HUES64 (cell line): ENCODE measurements at regions not wholly inside any gene's neighbourhood (a gene's known extent, or its start where the extent isn't known, plus 50 kb on each side); places are given as distances from the start of the nearest gene placed in this dataset.

Source experiments
- H3K27ac ChIP-seq: 2 replicates; pipeline ENCODE4 v1.7.0; 2013; ENCODE audit warnings: low read depth, low read length, inconsistent platforms
- H3K27me3 ChIP-seq: 2 replicates; pipeline ENCODE4 v1.6.1; 2013; ENCODE audit warnings: mild to moderate bottlenecking, low read length; ENCODE audit not compliant: insufficient read depth
- H3K36me3 ChIP-seq: 2 replicates; pipeline ENCODE4 v1.6.1; 2013; ENCODE audit warnings: mild to moderate bottlenecking, low read length; ENCODE audit not compliant: insufficient read depth
- H3K4me1 ChIP-seq: 2 replicates; pipeline ENCODE4 v1.6.1; 2013; ENCODE audit warnings: mild to moderate bottlenecking, low read length, moderate library complexity; ENCODE audit not compliant: insufficient read depth
- H3K4me3 ChIP-seq: 2 replicates; pipeline ENCODE4 v1.5.1; 2013; ENCODE audit warnings: mild to moderate bottlenecking, low read length, moderate library complexity
- H3K9ac ChIP-seq: 2 replicates; pipeline ENCODE4 v1.6.1; 2013; ENCODE audit warnings: mild to moderate bottlenecking, low read depth, low read length
- H3K9me3 ChIP-seq: 2 replicates; pipeline ENCODE4 v1.6.1; 2013; ENCODE audit warnings: low read depth, low read length; ENCODE audit not compliant: insufficient read depth
- WGBS: fragments of 150-250, 120-280 bp; methylation state at CpG from one replicate; pipeline ENCODE4 v1.1.7; 2013; ENCODE audit warnings: missing lambda C conversion rate; 5-methylcytosine and 5-hydroxymethylcytosine counted together

- WGBS = 97% methylated on average over 2 of the region's 2 CpGs
- H3K36me3 ChIP-seq = no peaks in the 10 kb centered on the region
- H3K27ac ChIP-seq = no peak overlapping the region
Measured at GRCh38 chr1:166470014-166470413, 303.2 kb upstream of the FAM78B start.

GRCh38 chr1:166470441-166470840, 303.6 kb upstream of the FAM78B start:
- Histone ChIP-seq H3K36me3 (no peaks in the 10 kb centered on the region), H3K4me1 (peaks cover 3% of the 10 kb centered on the region; the same call in 1 of the 2 replicates), H3K27me3 (no peaks in the 10 kb centered on the region), H3K9me3 (no peaks in the 10 kb centered on the region), H3K4me3 (no peak overlapping the region), H3K27ac (no peak overlapping the region), H3K9ac (no peak overlapping the region)
- 86% methylated on average over 2 of the region's 2 CpGs for WGBS

More at GRCh38 chr1:166470014-166470413, 303.2 kb upstream of the FAM78B start:
- Histone ChIP-seq H3K27me3 (no peaks in the 10 kb centered on the region), H3K9me3 (peaks cover under 1% of the 10 kb centered on the region; the same call in 1 of the 2 replicates), H3K4me3 (no peak overlapping the region), H3K4me1 (peaks cover 3% of the 10 kb centered on the region; the same call in 1 of the 2 replicates), H3K9ac (no peak overlapping the region)

DNA sequence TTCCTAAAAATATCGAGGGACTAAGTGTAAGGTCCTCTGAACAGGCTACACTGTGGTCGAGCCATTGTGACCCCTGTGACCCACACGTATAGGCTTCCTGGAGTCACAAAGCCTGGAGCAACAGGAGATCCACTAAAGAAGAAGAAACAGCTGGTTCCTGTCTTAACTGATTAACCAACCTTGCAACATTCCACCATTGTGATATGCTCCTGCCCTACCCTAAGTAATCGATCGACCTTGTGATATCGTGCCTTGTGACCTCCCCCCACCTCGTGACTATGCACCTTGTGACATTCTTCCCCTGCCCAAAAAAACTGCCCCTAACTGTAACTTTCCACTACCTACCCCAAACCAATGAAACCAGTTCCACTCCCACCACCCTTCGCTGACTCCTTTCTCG, 304.6 kb upstream of the FAM78B start:
- H3K36me3 ChIP-seq = no peaks in the 10 kb centered on the region
- no peaks in the 10 kb centered on the region for H3K27me3 ChIP-seq
- H3K9ac ChIP-seq = no peak overlapping the region
- WGBS = 89% methylated on average over 9 of the region's 9 CpGs
- H3K27ac ChIP-seq = no peak overlapping the region
- no peaks in the 10 kb centered on the region for H3K9me3 ChIP-seq
- H3K4me3 ChIP-seq = no peak overlapping the region
- H3K4me1 ChIP-seq = peaks cover 3% of the 10 kb centered on the region; the same call in 1 of the 2 replicates

GRCh38 chr1:166479052-166479631, 312.3 kb upstream of the FAM78B start:
- Histone ChIP-seq H3K4me3 (no peak overlapping the region), H3K27me3 (no peaks in the 10 kb centered on the region), H3K27ac (no peak overlapping the region), H3K9me3 (no peaks in the 10 kb centered on the region), H3K9ac (no peak overlapping the region), H3K36me3 (no peaks in the 10 kb centered on the region), H3K4me1 (no peaks in the 10 kb centered on the region; the same call in 1 of the 2 replicates)
- WGBS = 0% methylated on average over 1 of the region's 2 CpGs

DNA sequence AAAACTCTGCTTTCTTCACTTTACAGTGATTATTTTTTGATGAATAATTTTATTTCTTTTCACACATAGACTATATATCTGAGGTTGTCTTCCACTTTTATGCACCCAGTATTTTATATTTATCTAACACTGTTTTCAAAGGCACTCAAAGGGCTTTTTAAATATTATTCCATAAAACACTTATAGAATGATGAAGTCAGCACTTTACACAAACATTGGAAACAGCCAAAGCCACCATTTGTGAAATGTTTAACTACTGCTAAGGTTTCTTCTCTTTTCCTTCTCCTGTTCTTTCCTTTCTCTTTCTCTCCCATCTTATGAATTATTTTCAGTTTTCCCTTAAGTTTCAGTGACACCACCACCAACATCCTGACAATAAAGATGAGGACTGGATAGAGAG, 317.7 kb upstream of the FAM78B start:
- Histone ChIP-seq H3K4me1 (no peaks in the 10 kb centered on the region; the same call in 1 of the 2 replicates), H3K4me3 (no peak overlapping the region), H3K9ac (no peak overlapping the region)

GRCh38 chr1:166484871-166485270, 318.1 kb upstream of the FAM78B start:
- Histone ChIP-seq H3K4me3 (no peak overlapping the region), H3K9me3 (no peaks in the 10 kb centered on the region), H3K9ac (no peak overlapping the region), H3K4me1 (no peaks in the 10 kb centered on the region; the same call in 1 of the 2 replicates), H3K36me3 (no peaks in the 10 kb centered on the region), H3K27ac (no peak overlapping the region), H3K27me3 (no peaks in the 10 kb centered on the region)
- 95% methylated on average over 5 of the region's 6 CpGs for WGBS

More for the DNA sequence above, 317.7 kb upstream of the FAM78B start:
- Histone ChIP-seq H3K9me3 (no peaks in the 10 kb centered on the region), H3K36me3 (no peaks in the 10 kb centered on the region), H3K27me3 (no peaks in the 10 kb centered on the region), H3K27ac (no peak overlapping the region)

GRCh38 chr1:166485620-166486019, 318.8 kb upstream of the FAM78B start:
- Histone ChIP-seq H3K4me1 (no peaks in the 10 kb centered on the region), H3K27ac (no peak overlapping the region), H3K9me3 (no peaks in the 10 kb centered on the region), H3K27me3 (no peaks in the 10 kb centered on the region), H3K36me3 (no peaks in the 10 kb centered on the region), H3K4me3 (no peak overlapping the region), H3K9ac (no peak overlapping the region)
- WGBS = 92% methylated on average over 1 of the region's 1 CpG

GRCh38 chr1:166488327-166488726, 321.5 kb upstream of the FAM78B start:
- Histone ChIP-seq H3K4me3 (no peak overlapping the region), H3K27ac (no peak overlapping the region), H3K27me3 (no peaks in the 10 kb centered on the region), H3K36me3 (no peaks in the 10 kb centered on the region), H3K9ac (no peak overlapping the region), H3K9me3 (no peaks in the 10 kb centered on the region), H3K4me1 (no peaks in the 10 kb centered on the region)
- 95% methylated on average over 2 of the region's 2 CpGs for WGBS

- no peak overlapping the region for H3K9ac ChIP-seq
- no peak overlapping the region for H3K27ac ChIP-seq
- no peak overlapping the region for H3K4me3 ChIP-seq
- 90% methylated on average over 2 of the region's 2 CpGs for WGBS
- H3K9me3 ChIP-seq = no peaks in the 10 kb centered on the region
- no peaks in the 10 kb centered on the region for H3K36me3 ChIP-seq
- H3K27me3 ChIP-seq = no peaks in the 10 kb centered on the region
- no peaks in the 10 kb centered on the region for H3K4me1 ChIP-seq
Measured at GRCh38 chr1:166489356-166489669, 322.5 kb upstream of the FAM78B start.

DNA sequence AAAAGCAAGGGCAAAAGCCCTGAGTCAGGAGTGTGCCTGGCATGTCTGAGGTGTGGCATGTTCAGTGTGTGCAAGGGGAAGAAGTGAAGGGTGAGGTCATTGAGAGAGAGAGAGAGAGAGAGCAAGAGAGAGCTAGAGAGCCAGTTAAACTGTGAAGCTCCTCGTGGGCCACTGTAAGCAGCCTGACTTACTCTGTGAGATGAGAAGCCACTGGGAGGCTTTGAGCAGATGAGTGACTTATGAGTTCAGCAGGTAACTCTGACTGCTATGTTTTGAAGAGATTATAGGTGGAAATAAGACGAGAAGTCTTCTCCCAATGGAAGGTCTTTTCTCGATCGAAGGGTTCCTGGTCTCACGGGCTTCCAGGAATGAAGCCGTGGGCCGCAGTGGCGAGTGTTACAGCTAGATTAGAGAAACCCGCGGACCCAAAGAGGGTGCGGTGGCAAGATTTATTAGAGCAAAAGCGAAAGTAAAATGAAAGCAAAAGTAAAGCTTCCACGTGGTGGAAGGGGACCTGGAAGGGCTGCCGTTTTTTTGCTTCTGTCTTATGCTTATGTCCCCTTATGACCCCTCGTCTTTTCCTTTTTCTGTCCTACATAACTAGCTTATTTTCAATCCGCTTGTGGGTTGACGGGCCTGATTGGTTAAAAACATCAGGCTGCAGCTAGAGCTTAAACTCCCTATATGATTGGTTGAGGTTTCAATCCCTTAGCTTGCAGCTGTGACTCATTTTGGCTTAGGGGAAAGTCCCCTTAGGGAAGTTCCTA, 323.1 kb upstream of the FAM78B start:
- H3K9me3 ChIP-seq = no peaks in the 10 kb centered on the region
- WGBS = 94% methylated on average over 17 of the region's 17 CpGs
- no peak overlapping the region for H3K4me3 ChIP-seq
- no peaks in the 10 kb centered on the region for H3K36me3 ChIP-seq
- H3K9ac ChIP-seq = no peak overlapping the region
- no peak overlapping the region for H3K27ac ChIP-seq
- no peaks in the 10 kb centered on the region for H3K27me3 ChIP-seq
- no peaks in the 10 kb centered on the region for H3K4me1 ChIP-seq

GRCh38 chr1:166490437-166490991, 323.7 kb upstream of the FAM78B start:
- Histone ChIP-seq H3K9me3 (no peaks in the 10 kb centered on the region), H3K9ac (no peak overlapping the region), H3K4me1 (no peaks in the 10 kb centered on the region), H3K4me3 (no peak overlapping the region), H3K27me3 (no peaks in the 10 kb centered on the region), H3K27ac (no peak overlapping the region), H3K36me3 (no peaks in the 10 kb centered on the region)
- WGBS = 72% methylated on average over 5 of the region's 5 CpGs
